GM19025 (cell line): ENCODE measurements at regions not wholly inside any gene's neighbourhood (a gene's known extent, or its start where the extent isn't known, plus 50 kb on each side); places are given as distances from the start of the nearest gene placed in this dataset.
A peak's percentile ranks its signal among the peaks of the same experiment; 100 is the strongest.

ENCODE experiments used
- ATAC-seq: cut with Tn5 transposase; IDR thresholded peaks from one replicate; pipeline ENCODE4 v1.9.1; 2021; ENCODE audit warnings: mild to moderate bottlenecking, low read depth, moderate library complexity; ENCODE audit not compliant: unreplicated experiment

DNA sequence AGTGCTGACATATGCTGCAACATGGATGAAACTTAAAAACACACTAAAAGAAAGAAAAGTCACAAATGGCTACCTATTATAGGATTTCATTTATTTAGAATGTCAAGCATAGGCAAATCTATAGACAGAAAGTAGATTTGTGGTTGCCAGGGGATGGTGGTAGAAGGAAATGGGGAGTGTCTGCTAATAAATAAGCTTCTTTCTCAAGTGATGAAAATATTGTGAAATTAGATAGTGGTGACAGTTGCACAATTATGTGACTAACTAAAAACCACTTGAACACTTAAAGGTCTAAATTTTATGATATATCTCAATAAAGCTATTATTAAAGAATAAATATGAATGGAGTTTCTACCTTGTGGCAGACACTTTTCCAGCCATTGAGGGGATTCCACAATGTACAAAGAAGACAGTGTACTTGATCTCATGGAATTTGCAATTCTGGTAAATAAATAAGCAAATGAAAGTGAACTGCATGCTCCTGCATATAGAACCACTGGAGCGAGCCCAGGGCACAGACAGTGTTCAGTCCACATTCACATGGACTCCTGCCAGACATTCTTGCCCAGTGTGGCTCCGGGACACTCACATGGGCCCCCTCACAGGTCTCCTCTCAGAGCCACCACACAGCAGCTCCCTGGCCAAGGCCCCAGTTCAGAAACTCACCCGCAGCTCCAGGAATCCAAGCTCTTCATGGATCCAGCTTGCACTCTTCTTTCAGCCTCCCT is 107.1 kb upstream of the ARID2 start:
- no peak for ATAC-seq

- ATAC-seq, result no peak
Observed at GRCh38 chr12:45623221-45623620, 106.3 kb upstream of the ARID2 start.

- no peak for ATAC-seq
Observed at GRCh38 chr12:45623940-45624339, 105.6 kb upstream of the ARID2 start.

- no peak for ATAC-seq
Observed at GRCh38 chr12:45626965-45627364, 102.5 kb upstream of the ARID2 start.

DNA sequence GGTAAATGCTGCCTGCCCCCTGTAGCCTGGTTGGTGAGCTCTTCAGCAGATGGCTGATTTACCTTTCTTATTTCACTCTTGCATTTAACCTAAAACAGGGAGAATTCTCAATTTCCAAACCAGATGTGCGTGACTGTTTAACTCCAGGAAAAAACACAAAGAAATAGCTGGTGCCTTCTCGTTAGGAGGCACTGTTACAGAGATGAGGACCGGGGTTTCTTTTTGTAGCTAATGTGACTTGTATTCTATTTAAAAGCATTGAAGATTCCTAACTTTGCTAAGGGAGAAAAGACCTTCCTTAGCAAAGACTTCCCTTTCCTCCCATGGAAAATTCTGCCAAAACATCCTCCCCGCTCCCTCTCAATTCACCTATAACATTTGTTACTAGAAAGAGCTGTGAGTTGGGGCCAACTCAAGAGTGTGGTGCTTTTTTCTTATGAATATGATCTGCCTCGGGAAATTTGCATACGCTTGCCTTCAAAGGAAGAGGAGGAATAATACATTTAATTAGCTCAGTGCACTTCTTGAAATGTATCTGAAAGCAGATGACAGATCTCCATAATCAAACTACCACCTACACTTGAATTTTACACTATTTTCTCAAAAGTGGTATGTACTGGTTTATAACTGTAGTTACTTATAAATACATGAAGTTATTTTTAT is 102.0 kb upstream of the ARID2 start:
- no peak for ATAC-seq

DNA sequence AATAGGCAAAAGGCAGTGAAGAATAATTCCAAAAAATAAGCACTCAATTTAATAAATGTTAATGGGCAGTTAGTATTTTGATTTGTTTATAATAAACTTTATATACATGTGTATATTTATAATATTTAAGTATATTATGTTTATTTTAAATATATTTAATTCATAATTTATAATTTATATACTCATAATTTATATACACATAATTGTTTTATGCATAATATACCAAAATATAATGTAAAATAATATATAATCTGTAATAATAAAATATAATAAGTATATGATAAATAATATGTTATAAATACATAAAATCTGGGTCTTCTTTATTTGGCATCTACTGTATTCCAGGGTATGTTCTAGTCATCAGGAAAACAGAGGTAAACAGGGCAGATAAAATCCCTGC is 100.2 kb upstream of the ARID2 start:
- no peak for ATAC-seq

- ATAC-seq, result no peak
Observed at GRCh38 chr12:45633733-45634132, 95.8 kb upstream of the ARID2 start.

- ATAC-seq, result peak; percentile 69
Observed at GRCh38 chr12:45634273-45634917, 95.1 kb upstream of the ARID2 start.

DNA sequence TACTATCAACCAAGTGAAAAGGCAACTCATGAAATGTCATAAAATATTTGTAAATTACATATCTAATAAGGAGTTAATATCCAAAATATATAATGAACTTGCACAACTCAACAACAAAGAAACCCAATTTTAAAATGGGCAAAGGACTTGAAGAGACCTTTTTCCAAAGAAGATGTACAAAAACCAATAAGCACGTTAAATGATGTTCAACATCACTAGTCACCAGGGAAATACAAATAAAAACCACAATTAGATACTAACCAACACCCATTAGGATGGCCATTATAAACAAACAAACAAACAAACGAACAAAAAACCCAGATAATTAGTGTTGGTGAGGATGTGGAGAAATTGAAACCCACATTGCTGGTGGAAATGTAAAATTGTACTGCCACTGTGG is 92.3 kb upstream of the ARID2 start:
- ATAC-seq, result no peak

DNA sequence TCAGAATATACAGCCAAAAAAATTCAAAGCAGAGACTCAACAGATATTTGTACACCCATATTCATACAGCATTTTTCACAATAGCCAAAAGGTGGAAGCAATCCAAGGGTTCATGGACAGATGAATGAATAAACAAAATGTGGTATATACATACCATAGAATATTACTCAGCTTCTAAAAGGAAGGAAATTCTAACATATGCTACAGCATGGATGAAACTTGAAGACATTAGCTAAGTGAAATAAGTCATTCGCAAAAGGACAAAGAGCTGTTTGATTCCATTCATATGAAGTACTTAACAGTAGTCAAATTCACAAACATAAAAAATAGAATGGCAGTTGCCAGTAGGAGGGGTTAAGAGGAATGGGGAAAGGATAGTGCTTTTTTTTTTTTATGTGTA is 91.8 kb upstream of the ARID2 start:
- no peak for ATAC-seq

DNA sequence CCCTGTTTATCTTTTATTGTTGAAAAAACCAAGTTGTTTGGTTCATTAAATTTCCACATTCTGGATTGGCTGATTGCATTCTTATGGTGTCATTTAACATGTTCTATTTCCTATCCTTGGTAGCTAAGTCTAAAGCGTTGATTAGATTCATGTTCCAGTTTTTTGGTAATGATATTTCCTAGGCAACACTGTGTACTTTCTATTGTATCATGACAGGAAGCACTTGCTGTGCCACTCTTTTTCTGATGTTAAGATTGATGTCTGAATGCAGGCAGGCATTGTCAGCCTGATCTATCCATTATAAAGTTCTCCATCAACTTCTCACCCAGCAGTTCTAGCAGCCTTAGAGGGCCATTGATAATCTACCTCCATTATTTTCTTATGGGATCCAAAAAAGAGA is 91.1 kb upstream of the ARID2 start:
- ATAC-seq, result no peak

GRCh38 chr12:45644541-45644940 is 85.0 kb upstream of the ARID2 start:
- ATAC-seq, result no peak

GRCh38 chr12:45646851-45647581 is 82.5 kb upstream of the ARID2 start:
- no peak for ATAC-seq

GRCh38 chr12:45648070-45648469 is 81.4 kb upstream of the ARID2 start:
- peak; percentile 70 for ATAC-seq

- no peak for ATAC-seq
Observed at GRCh38 chr12:45651029-45651428, 78.5 kb upstream of the ARID2 start.

DNA sequence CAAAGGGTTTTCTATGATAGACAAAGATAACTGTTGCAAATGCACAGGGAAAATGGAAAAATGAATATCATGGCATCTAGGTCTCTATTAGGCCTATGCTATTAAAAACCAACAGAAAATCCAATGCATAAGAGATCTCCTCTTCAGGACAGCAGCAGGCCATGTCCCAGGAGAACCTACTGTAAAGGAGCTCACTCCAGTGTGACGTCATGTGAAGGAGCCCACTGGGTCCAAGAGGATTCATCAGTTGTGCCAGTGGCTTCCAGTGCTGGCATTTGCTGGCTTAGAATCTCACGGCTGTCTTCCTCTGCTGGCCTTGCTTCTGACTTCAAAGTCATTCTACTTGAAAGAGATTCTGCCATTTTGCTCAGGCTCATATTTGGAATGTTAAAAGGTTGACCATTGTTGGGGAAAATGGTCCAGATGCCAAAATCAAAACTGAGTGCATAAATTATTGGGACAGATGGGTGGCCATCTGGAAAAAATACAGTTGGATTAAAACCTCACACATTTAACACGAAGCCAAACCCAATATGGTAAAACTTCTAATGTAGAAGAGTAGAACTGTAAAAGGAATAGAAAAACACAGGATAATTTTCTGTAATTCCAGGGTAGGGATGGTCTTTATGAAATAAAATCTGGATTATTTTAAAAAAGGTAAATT is 75.4 kb upstream of the ARID2 start:
- ATAC-seq, result no peak

DNA sequence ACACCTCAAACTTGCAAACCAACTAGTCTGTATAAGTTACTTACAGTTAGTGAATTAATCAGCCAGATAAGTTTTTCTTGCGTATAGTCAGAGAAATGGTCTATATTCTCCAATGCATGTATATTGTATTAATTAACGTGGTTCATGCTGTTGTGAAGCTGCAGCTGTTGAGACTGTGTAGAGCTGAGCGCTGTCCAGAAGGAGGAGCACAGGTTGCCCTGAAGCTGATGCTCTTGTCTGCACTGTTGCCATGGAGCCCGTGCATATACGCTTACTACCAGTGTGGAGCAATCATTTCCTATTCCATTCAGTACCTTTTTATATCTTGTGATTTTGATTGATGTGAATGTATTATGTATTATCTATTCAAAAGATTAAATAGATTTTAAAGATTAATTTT is 74.3 kb upstream of the ARID2 start:
- no peak for ATAC-seq

DNA sequence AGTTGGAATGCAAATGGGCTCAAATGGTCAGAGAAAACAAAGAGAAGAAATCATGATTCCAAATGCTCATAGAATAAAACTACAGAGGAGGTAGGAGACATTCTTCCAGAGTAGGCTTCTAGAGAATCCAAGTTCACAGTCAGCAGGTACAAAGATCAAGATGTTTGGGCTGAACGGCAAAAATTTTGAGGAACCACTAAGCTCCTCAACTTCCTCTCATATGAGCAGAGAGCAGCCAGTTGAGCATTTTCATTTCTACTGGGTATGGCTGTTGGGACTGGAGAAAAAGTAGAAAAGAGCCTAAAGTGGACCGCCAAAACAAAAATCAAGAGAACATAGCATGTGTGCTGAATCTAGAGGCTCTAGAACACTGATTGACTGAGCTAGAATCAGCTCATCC is 73.8 kb upstream of the ARID2 start:
- ATAC-seq, result no peak

DNA sequence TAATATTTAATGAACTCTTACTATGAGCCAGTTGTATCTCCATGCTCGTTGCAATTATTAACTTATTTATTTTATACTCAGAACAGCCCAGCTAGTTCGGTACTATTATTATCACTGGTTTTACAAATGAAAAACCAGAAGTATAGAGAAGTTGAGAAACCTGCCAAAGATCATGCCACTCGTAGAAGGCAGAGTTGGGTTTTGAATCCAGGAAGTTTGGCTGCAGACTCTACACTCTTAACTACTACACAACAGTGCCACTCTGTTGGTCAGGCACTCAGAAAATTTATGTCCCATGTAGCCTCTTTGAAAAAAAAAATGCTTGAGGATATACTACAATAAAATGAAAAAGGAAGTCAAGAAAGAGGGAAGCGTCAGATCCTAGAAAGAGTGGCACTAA is 71.5 kb upstream of the ARID2 start:
- ATAC-seq, result no peak

GRCh38 chr12:45660330-45660729 is 69.2 kb upstream of the ARID2 start:
- no peak for ATAC-seq

DNA sequence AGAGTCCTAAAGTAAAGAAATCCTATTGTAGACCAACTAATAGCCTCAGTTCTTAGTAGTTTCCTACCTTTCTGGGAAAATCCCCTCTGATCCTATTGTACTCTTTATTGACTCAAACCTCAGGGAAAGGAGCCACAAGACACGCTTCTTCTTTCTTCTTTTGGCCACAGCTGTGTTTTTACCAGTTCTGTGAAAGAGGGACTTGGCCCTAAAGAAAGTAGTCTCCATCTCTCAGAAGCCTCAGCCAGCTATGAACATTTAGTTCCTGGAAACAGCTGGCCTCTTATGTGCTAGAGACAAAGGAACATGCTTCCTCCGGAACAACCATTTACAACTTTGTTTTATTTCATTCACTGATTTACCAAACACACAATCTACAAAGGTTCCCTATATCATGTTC is 66.1 kb upstream of the ARID2 start:
- no peak for ATAC-seq
